ENCODE measurements at regions not wholly inside any gene's neighbourhood (a gene's known extent, or its start where the extent isn't known, plus 50 kb on each side); places are given as distances from the start of the nearest gene placed in this dataset.

DNA sequence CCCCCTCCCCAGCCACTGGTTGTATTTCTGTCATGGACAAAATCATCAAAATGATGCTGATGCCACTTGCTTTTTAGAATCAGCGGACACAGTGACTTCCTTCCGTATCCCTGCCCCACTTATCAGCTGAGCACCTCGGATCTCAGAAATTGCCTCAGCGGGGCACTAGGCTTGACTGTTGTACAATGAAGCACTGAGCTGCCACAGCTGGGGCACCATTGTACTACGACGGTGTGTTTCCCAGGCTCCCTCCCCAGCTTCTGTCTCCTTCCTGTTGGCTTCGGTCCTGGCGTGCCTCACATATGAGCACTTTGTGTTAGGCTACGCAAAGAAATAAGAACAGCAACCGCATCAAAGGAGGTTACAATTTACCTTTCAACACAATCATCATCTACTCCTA, 82.4 kb downstream of the F11 start:
- Mint-ChIP-seq H3K27me3 (ENCODE audit: unreplicated experiment) (no peaks in the 10 kb centered on the region), H3K27ac (ENCODE audit: unreplicated experiment) (no peak overlapping the region)
- no peak for DNase-seq

GRCh38 chr4:186347743-186348142, 81.8 kb downstream of the F11 start:
- TF ChIP-seq, protein P1, sequence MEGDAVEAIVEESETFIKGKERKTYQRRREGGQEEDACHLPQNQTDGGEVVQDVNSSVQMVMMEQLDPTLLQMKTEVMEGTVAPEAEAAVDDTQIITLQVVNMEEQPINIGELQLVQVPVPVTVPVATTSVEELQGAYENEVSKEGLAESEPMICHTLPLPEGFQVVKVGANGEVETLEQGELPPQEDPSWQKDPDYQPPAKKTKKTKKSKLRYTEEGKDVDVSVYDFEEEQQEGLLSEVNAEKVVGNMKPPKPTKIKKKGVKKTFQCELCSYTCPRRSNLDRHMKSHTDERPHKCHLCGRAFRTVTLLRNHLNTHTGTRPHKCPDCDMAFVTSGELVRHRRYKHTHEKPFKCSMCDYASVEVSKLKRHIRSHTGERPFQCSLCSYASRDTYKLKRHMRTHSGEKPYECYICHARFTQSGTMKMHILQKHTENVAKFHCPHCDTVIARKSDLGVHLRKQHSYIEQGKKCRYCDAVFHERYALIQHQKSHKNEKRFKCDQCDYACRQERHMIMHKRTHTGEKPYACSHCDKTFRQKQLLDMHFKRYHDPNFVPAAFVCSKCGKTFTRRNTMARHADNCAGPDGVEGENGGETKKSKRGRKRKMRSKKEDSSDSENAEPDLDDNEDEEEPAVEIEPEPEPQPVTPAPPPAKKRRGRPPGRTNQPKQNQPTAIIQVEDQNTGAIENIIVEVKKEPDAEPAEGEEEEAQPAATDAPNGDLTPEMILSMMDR (IDR thresholded peaks at IDR 0.05; ENCODE audit: partially characterized antibody, unreplicated experiment): no peak
- Mint-ChIP-seq H3K9me3 (ENCODE audit: unreplicated experiment) (no peaks in the 10 kb centered on the region), H3K4me3 (ENCODE audit: unreplicated experiment) (no peak overlapping the region), H3K36me3 (ENCODE audit: unreplicated experiment) (no peaks in the 10 kb centered on the region), H3K4me1 (ENCODE audit: low read depth, unreplicated experiment) (no peaks in the 10 kb centered on the region), H3K27me3 (ENCODE audit: unreplicated experiment) (no peaks in the 10 kb centered on the region), H3K27ac (ENCODE audit: unreplicated experiment) (no peak overlapping the region)
- no peak for DNase-seq

More for the DNA sequence above, 82.4 kb downstream of the F11 start:
- Mint-ChIP-seq H3K36me3 (ENCODE audit: unreplicated experiment) (no peaks in the 10 kb centered on the region), H3K9me3 (ENCODE audit: unreplicated experiment) (no peaks in the 10 kb centered on the region), H3K4me3 (ENCODE audit: unreplicated experiment) (no peak overlapping the region), H3K4me1 (ENCODE audit: low read depth, unreplicated experiment) (no peaks in the 10 kb centered on the region)
- TF ChIP-seq, protein P1 (IDR thresholded peaks at IDR 0.05; ENCODE audit: partially characterized antibody, unreplicated experiment): no peak

DNA sequence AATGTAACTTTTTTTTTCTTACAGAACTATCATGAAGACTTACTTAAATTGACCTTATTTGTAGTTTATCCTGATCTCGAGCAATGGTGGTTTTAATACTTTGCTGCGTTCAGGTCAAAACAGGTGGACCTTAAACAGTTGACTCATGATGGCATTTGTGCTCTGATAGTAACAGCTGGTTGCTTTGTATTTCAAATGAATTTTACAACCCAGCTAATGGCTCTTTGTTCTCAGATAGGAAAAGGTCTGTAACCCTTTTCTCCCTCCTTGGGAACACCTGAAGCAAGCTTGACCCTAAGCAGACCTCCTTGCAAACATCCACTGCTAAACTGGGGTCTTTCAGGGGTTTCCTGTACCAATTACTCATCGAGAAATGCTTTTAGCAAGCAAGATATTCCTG, 79.2 kb downstream of the F11 start:
- Mint-ChIP-seq H3K4me3 (ENCODE audit: unreplicated experiment) (no peak overlapping the region), H3K27me3 (ENCODE audit: unreplicated experiment) (no peaks in the 10 kb centered on the region), H3K27ac (ENCODE audit: unreplicated experiment) (no peak overlapping the region), H3K9me3 (ENCODE audit: unreplicated experiment) (no peaks in the 10 kb centered on the region), H3K36me3 (ENCODE audit: unreplicated experiment) (no peaks in the 10 kb centered on the region), H3K4me1 (ENCODE audit: low read depth, unreplicated experiment) (no peaks in the 10 kb centered on the region)
- TF ChIP-seq, protein P1 (IDR thresholded peaks at IDR 0.05; ENCODE audit: partially characterized antibody, unreplicated experiment): no peak
- DNase-seq: no peak

GRCh38 chr4:186342582-186342981, 76.6 kb downstream of the F11 start:
- Mint-ChIP-seq H3K27ac (ENCODE audit: unreplicated experiment) (no peak overlapping the region), H3K27me3 (ENCODE audit: unreplicated experiment) (no peaks in the 10 kb centered on the region), H3K4me3 (ENCODE audit: unreplicated experiment) (no peak overlapping the region), H3K36me3 (ENCODE audit: unreplicated experiment) (no peaks in the 10 kb centered on the region), H3K4me1 (ENCODE audit: low read depth, unreplicated experiment) (no peaks in the 10 kb centered on the region), H3K9me3 (ENCODE audit: unreplicated experiment) (no peaks in the 10 kb centered on the region)
- TF ChIP-seq, protein P1 (IDR thresholded peaks at IDR 0.05; ENCODE audit: partially characterized antibody, unreplicated experiment): no peak
- DNase-seq: no peak

GRCh38 chr4:186341655-186342054, 75.7 kb downstream of the F11 start:
- H3K27ac Mint-ChIP-seq (ENCODE audit: unreplicated experiment): no peak overlapping the region
- no peaks in the 10 kb centered on the region for H3K9me3 Mint-ChIP-seq (ENCODE audit: unreplicated experiment)
- DNase-seq: no peak
- no peaks in the 10 kb centered on the region for H3K4me1 Mint-ChIP-seq (ENCODE audit: low read depth, unreplicated experiment)
- no peak overlapping the region for H3K4me3 Mint-ChIP-seq (ENCODE audit: unreplicated experiment)
- TF ChIP-seq, protein P1 (IDR thresholded peaks at IDR 0.05; ENCODE audit: partially characterized antibody, unreplicated experiment): no peak
- H3K36me3 Mint-ChIP-seq (ENCODE audit: unreplicated experiment): no peaks in the 10 kb centered on the region
- no peaks in the 10 kb centered on the region for H3K27me3 Mint-ChIP-seq (ENCODE audit: unreplicated experiment)
